ENCODE measurements at regions not wholly inside any gene's neighbourhood (a gene's known extent, or its start where the extent isn't known, plus 50 kb on each side); places are given as distances from the start of the nearest gene placed in this dataset.

GRCh38 chr10:33114451-33114952, 156.5 kb upstream of the ITGB1 start:
- Histone ChIP-seq H3K27me3 (ENCODE audit: control insufficient read depth, insufficient read depth, low read length) (no peaks in the 10 kb centered on the region), H3K9me3 (ENCODE audit: control insufficient read depth, insufficient read depth, low read depth, low read length) (no peaks in the 10 kb centered on the region), H3K27ac (ENCODE audit: low read length) (peak overlapping the region; percentile 54; the same call in 1 of the 2 replicates), H3K4me3 (ENCODE audit: low read depth in 2 of 2, low read length in 2 of 2) (no peak overlapping the region), H3K36me3 (ENCODE audit: control insufficient read depth, insufficient read depth, low read length) (no peaks in the 10 kb centered on the region), H3K4me1 (ENCODE audit: control insufficient read depth, insufficient read depth, low read length) (no peaks in the 10 kb centered on the region)
- intact Hi-C loops (cut with micrococcal nuclease; ENCODE audit: unreplicated experiment): no loop called here
- in situ Hi-C loops (cut with HindIII; ENCODE audit: low pct_unique_long_range_greater_than_20kb, low sequenced_read_pairs): no loop called here
- DNase-seq (ENCODE audit: low read depth, low spot score) (no peak), ATAC-seq (no peak)
- TF ChIP-seq REST (IDR thresholded peaks at IDR 0.05; ENCODE audit: insufficient read depth in 1 of 2, low read depth in 2 of 2, low read length in 1 of 2): no peak
- no peak for TF ChIP-seq POLR2AphosphoS5 (IDR thresholded peaks at IDR 0.05; ENCODE audit: low read depth, low read length)
- no peak for TF ChIP-seq CTCF (IDR thresholded peaks at IDR 0.05)
- no peak for TF ChIP-seq TCF7L2 (IDR thresholded peaks at IDR 0.05; ENCODE audit: low read depth, low read length)
- no peak for TF ChIP-seq SIN3A (IDR thresholded peaks at IDR 0.05; ENCODE audit: borderline replicate concordance, insufficient read depth, low read depth, low read length)
- CTCF ChIA-PET: interaction anchor here (0.6 kb wide), 1 partner anchor 45 kb away, joined by 12 read pairs; no protein-coding TSS in a partner anchor
- BruUV-seq (replicated peaks): no TSS peak
- POLR2A ChIA-PET: no interaction called here

GRCh38 chr10:33113466-33113865, 155.4 kb upstream of the ITGB1 start:
- ChIA-PET POLR2A (no interaction called here), CTCF (no interaction called here)
- H3K27me3 ChIP-seq (ENCODE audit: control insufficient read depth, insufficient read depth, low read length): no peaks in the 10 kb centered on the region
- H3K36me3 ChIP-seq (ENCODE audit: control insufficient read depth, insufficient read depth, low read length): no peaks in the 10 kb centered on the region
- H3K4me3 ChIP-seq (ENCODE audit: low read depth in 2 of 2, low read length in 2 of 2): no peak overlapping the region
- no peak for DNase-seq (ENCODE audit: low read depth, low spot score)
- TF ChIP-seq SIN3A (IDR thresholded peaks at IDR 0.05; ENCODE audit: borderline replicate concordance, insufficient read depth, low read depth, low read length): no peak
- TF ChIP-seq POLR2AphosphoS5 (IDR thresholded peaks at IDR 0.05; ENCODE audit: low read depth, low read length): no peak
- TF ChIP-seq REST (IDR thresholded peaks at IDR 0.05; ENCODE audit: insufficient read depth in 1 of 2, low read depth in 2 of 2, low read length in 1 of 2): no peak
- no peak for TF ChIP-seq CTCF (IDR thresholded peaks at IDR 0.05)
- TF ChIP-seq TCF7L2 (IDR thresholded peaks at IDR 0.05; ENCODE audit: low read depth, low read length): no peak
- no TSS peak for BruUV-seq (replicated peaks)
- intact Hi-C loops (cut with micrococcal nuclease; ENCODE audit: unreplicated experiment) (no loop called here), in situ Hi-C loops (cut with HindIII; ENCODE audit: low pct_unique_long_range_greater_than_20kb, low sequenced_read_pairs) (no loop called here)
- ATAC-seq: no peak
- H3K27ac ChIP-seq (ENCODE audit: low read length): peak overlapping the region; percentile 54; the same call in 1 of the 2 replicates
- H3K4me1 ChIP-seq (ENCODE audit: control insufficient read depth, insufficient read depth, low read length): no peaks in the 10 kb centered on the region
- H3K9me3 ChIP-seq (ENCODE audit: control insufficient read depth, insufficient read depth, low read depth, low read length): no peaks in the 10 kb centered on the region
